ENCODE measurements at regions not wholly inside any gene's neighbourhood (a gene's known extent, or its start where the extent isn't known, plus 50 kb on each side); places are given as distances from the start of the nearest gene placed in this dataset.

- no peak overlapping the region for H3K4me3 ChIP-seq (ENCODE audit: low read length)
- no peak overlapping the region for H3K4me2 ChIP-seq (ENCODE audit: low read length)
- H3K79me2 ChIP-seq (replicated peaks; ENCODE audit: insufficient read depth, low read length) = no peaks in the 10 kb centered on the region
- H3K9ac ChIP-seq (ENCODE audit: low read length) = no peak overlapping the region
- H3K9me3 ChIP-seq (ENCODE audit: low read length) = no peaks in the 10 kb centered on the region
- H3K27me3 ChIP-seq (ENCODE audit: insufficient read depth, low read depth, low read length) = no peaks in the 10 kb centered on the region
- no peaks in the 10 kb centered on the region for H4K20me1 ChIP-seq (ENCODE audit: insufficient read depth)
- H2AFZ ChIP-seq (ENCODE audit: low read depth, low read length) = no peak overlapping the region
- no peaks in the 10 kb centered on the region for H3K9me2 ChIP-seq (ENCODE audit: insufficient read depth, low read length)
- H3F3A ChIP-seq (ENCODE audit: insufficient read depth, low read length, poor library complexity, severe bottlenecking) = no peaks in the 10 kb centered on the region
- no peak overlapping the region for H3K27ac ChIP-seq (ENCODE audit: low read length)
- H3K36me3 ChIP-seq (ENCODE audit: insufficient read depth, low read length) = no peaks in the 10 kb centered on the region
- TF ChIP-seq RAD21 (conservative IDR thresholded peaks at IDR 0.05) (no peak), CTCF (IDR thresholded peaks at IDR 0.05; ENCODE audit: poor library complexity, severe bottlenecking) (no peak), POLR2AphosphoS5 (IDR thresholded peaks at IDR 0.05) (no peak), SMC3 (conservative IDR thresholded peaks at IDR 0.05; ENCODE audit: poor library complexity) (no peak), EP300 (conservative IDR thresholded peaks at IDR 0.05; ENCODE audit: poor library complexity, severe bottlenecking) (no peak), REST (IDR thresholded peaks at IDR 0.05; ENCODE audit: borderline replicate concordance) (no peak), TAF1 (IDR thresholded peaks at IDR 0.05; ENCODE audit: low read depth) (no peak), MXI1 (conservative IDR thresholded peaks at IDR 0.05; ENCODE audit: poor library complexity, severe bottlenecking) (no peak), EZH2 (IDR thresholded peaks at IDR 0.05; ENCODE audit: borderline replicate concordance, insufficient read depth, low read length, poor library complexity, severe bottlenecking) (no peak)
Measured at GRCh38 chrX:9339603-9340491, 125.0 kb upstream of the TBL1X start.

GRCh38 chrX:9340598-9341290, 124.1 kb upstream of the TBL1X start:
- no peak overlapping the region for H3K4me2 ChIP-seq (ENCODE audit: low read length)
- H3K79me2 ChIP-seq (replicated peaks; ENCODE audit: insufficient read depth, low read length) = no peaks in the 10 kb centered on the region
- no peak for TF ChIP-seq EP300 (conservative IDR thresholded peaks at IDR 0.05; ENCODE audit: poor library complexity, severe bottlenecking)
- TF ChIP-seq MXI1 (conservative IDR thresholded peaks at IDR 0.05; ENCODE audit: poor library complexity, severe bottlenecking) = no peak
- H3K27me3 ChIP-seq (ENCODE audit: insufficient read depth, low read depth, low read length) = no peaks in the 10 kb centered on the region
- H3K36me3 ChIP-seq (ENCODE audit: insufficient read depth, low read length) = no peaks in the 10 kb centered on the region
- H3K27ac ChIP-seq (ENCODE audit: low read length) = no peak overlapping the region
- H3K9ac ChIP-seq (ENCODE audit: low read length) = no peak overlapping the region
- H3K9me3 ChIP-seq (ENCODE audit: low read length) = no peaks in the 10 kb centered on the region
- no peaks in the 10 kb centered on the region for H3K9me2 ChIP-seq (ENCODE audit: insufficient read depth, low read length)
- no peak overlapping the region for H2AFZ ChIP-seq (ENCODE audit: low read depth, low read length)
- H3K4me3 ChIP-seq (ENCODE audit: low read length) = no peak overlapping the region
- H4K20me1 ChIP-seq (ENCODE audit: insufficient read depth) = no peaks in the 10 kb centered on the region
- H3F3A ChIP-seq (ENCODE audit: insufficient read depth, low read length, poor library complexity, severe bottlenecking) = no peaks in the 10 kb centered on the region
